CD4-positive, alpha-beta memory T cell (primary cell): ENCODE measurements at regions not wholly inside any gene's neighbourhood (a gene's known extent, or its start where the extent isn't known, plus 50 kb on each side); places are given as distances from the start of the nearest gene placed in this dataset.
"Not testable (repeated sequence)": the region's sequence is repeated elsewhere in the genome, so short reads cannot be mapped to it uniquely, and the experiment has no call there.

Experiments used
- CTCF ChIA-PET: fragments of 350-600 bp; sonication (Branson Sonifier 250); formaldehyde crosslinking; loops from one replicate; lab custom pipeline; 2021; ENCODE audit warnings: inconsistent platforms; ENCODE audit not compliant: partially characterized antibody; lab: Charles Lee
- POLR2A ChIA-PET: fragments of 350-600 bp; sonication (Branson Sonifier 250); formaldehyde crosslinking; loops from one replicate; lab custom pipeline; 2021; ENCODE audit not compliant: partially characterized antibody; lab: Charles Lee
- DNase-seq, 5 donors: peaks; one replicate each; pipeline versions ENCODE4 v3.0.0 to v3.0.0-alpha.2; 2020 to 2022; ENCODE audit warnings: mixed read lengths in 1 of 5
- H3K27ac ChIP-seq: one replicate; pipeline ENCODE4 v1.7.0; 2013; ENCODE audit warnings: low read depth, low read length
- H3K27me3 ChIP-seq: 2 replicates; pipeline ENCODE4 v1.7.0; 2013; ENCODE audit warnings: mild to moderate bottlenecking, low read length, moderate library complexity; ENCODE audit not compliant: insufficient read depth
- H3K36me3 ChIP-seq: 2 replicates; pipeline ENCODE4 v1.7.0; 2013; ENCODE audit warnings: mild to moderate bottlenecking, low read length, moderate library complexity; ENCODE audit not compliant: insufficient read depth
- H3K4me1 ChIP-seq: 2 replicates; pipeline ENCODE4 v1.7.0; 2013; ENCODE audit warnings: mild to moderate bottlenecking, low read length, moderate library complexity; ENCODE audit not compliant: insufficient read depth
- H3K4me3 ChIP-seq, 2 donors: one replicate each; pipeline ENCODE4 v1.7.0; 2013; ENCODE audit warnings: low read length in 2 of 2, mild to moderate bottlenecking in 1 of 2
- H3K9me3 ChIP-seq, 2 donors: one replicate each; pipeline ENCODE4 v1.7.0; 2013; ENCODE audit warnings: low read length in 2 of 2, control low read depth in 1 of 2; ENCODE audit not compliant: control insufficient read depth in 1 of 2
- H3K27ac Mint-ChIP-seq, 7 donors: one replicate each; pipeline ENCODE4 v1.8.0; 2020 to 2021; ENCODE audit warnings: mixed read lengths in 7 of 7, mild to moderate bottlenecking in 6 of 7, inconsistent platforms in 3 of 7, moderate library complexity in 3 of 7
- H3K27me3 Mint-ChIP-seq, 2 donors: one replicate each; pipeline ENCODE4 v1.8.0; 2020 to 2021; ENCODE audit warnings: mixed read lengths in 2 of 2
- H3K36me3 Mint-ChIP-seq, 2 donors: one replicate each; pipeline ENCODE4 v1.8.0; 2020 to 2021; ENCODE audit warnings: mixed read lengths in 2 of 2, inconsistent platforms in 1 of 2, mild to moderate bottlenecking in 1 of 2
- H3K4me1 Mint-ChIP-seq, 4 donors: one replicate each; pipeline ENCODE4 v1.8.0; 2020 to 2021; ENCODE audit warnings: mixed read lengths in 4 of 4, mild to moderate bottlenecking in 1 of 4
- H3K4me3 Mint-ChIP-seq, 8 donors: one replicate each; pipeline ENCODE4 v1.8.0; 2020 to 2021; ENCODE audit warnings: mixed read lengths in 8 of 8, mild to moderate bottlenecking in 7 of 8, moderate library complexity in 6 of 8, inconsistent platforms in 3 of 8
- H3K9me3 Mint-ChIP-seq, 8 donors: one replicate each; pipeline ENCODE4 v1.8.0; 2020 to 2021; ENCODE audit warnings: mixed read lengths in 8 of 8, mild to moderate bottlenecking in 5 of 8, inconsistent platforms in 3 of 8, moderate library complexity in 1 of 8
- intact Hi-C: fragments of 100-400 bp; cut with micrococcal nuclease; formaldehyde crosslinking; loops from one replicate; pipeline ENCODE4 v1.15.1; 2023

DNA sequence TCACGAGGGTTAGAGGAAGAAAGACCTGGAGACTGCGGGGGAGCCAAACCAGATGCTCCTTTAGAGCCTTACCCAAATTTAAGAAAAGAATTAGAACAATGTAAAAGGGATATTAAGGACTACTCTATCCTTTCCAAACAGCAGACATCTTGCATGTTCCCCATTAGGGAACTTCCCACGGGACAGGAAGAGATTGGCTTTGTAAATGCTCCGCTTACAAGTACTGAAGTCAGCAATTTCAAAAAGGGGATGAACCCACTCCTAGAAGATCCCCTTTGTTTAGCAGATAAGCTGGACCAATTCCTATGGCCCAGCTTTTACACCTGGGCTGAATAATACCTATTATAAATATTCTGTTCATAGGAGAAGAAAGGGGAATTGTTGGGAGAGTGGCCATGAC lies 74.2 kb downstream of the APOBEC1 start:
- no peak overlapping the region for H3K4me3 ChIP-seq
- H3K4me1 Mint-ChIP-seq = peaks cover 0 to 6% (median 4%) of the 10 kb centered on the region in 4 donors
- H3K36me3 ChIP-seq = no peaks in the 10 kb centered on the region
- no peak for DNase-seq
- no peaks in the 10 kb centered on the region for H3K27me3 ChIP-seq
- peaks cover 0 to 3% (median 0%) of the 10 kb centered on the region in 8 donors for H3K9me3 Mint-ChIP-seq
- H3K36me3 Mint-ChIP-seq = no peaks in the 10 kb centered on the region
- H3K4me1 ChIP-seq = no peaks in the 10 kb centered on the region
- ChIA-PET POLR2A (no interaction called here), CTCF (interaction anchor here (0.9 to 1.3 kb wide), 2 partner anchors 17 to 25 kb away, joined by 3 read pairs; no protein-coding TSS in a partner anchor)
- no peak overlapping the region for H3K27ac Mint-ChIP-seq
- H3K27me3 Mint-ChIP-seq = peaks cover 9 to 16% of the 10 kb centered on the region in 2 donors
- no peak overlapping the region for H3K4me3 Mint-ChIP-seq
- no peaks in the 10 kb centered on the region for H3K9me3 ChIP-seq
- H3K27ac ChIP-seq = no peak overlapping the region
- intact Hi-C loops = no loop called here

DNA sequence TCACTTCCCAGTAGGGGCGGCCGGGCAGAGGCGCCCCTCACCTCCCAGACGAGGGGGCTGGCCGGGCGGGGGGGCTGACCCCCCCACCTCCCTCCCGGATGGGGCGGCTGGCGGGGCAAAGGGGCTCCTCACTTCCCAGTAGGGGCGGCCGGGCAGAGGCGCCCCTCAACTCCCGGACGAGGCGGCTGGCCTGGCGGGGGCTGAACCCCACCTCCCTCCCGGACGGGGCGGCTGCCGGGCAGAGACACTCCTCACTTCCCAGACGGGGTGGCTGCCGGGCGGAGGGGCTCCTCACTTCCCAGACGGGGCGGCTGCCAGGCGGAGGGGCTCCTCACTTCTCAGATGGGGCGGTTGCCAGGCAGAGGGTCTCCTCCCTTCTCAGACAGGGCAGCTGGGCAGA lies 75.6 kb downstream of the APOBEC1 start:
- DNase-seq, H3K36me3 ChIP-seq, H3K27ac ChIP-seq, CTCF ChIA-PET, H3K9me3 Mint-ChIP-seq, POLR2A ChIA-PET, H3K27me3 ChIP-seq, H3K27ac Mint-ChIP-seq, H3K4me1 ChIP-seq, H3K36me3 Mint-ChIP-seq, H3K9me3 ChIP-seq, H3K4me1 Mint-ChIP-seq, H3K4me3 ChIP-seq, intact Hi-C loops, H3K4me3 Mint-ChIP-seq: not testable (repeated sequence)
- peaks cover 11 to 20% of the 10 kb centered on the region in 2 donors for H3K27me3 Mint-ChIP-seq

DNA sequence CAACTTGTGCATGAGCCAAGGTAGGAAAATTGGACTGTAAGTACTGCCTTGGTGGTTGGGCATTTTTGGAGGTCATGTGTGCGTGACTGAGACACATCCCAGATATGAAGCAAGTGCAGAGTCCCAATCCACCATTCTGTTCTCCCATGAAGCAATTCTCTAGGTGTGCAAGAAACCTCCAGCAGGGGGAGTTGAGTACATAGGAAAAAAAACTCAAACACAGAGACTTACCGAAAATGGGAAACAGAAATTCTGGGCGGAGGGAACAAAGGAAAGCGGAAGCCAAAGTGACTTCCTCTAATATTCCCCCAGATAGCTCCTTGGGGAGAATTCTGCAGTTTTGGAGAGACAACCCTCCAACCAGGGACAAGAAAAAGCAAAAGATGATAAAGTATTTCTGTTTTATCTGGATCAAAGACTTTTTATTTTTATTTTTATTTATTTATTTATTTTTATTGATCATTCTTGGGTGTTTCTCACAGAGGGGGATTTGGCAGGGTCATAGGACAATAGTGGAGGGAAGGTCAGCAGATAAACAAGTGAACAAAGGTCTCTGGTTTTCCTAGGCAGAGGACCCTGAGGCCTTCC lies 76.9 kb downstream of the APOBEC1 start:
- CTCF ChIA-PET = interaction anchor here (1.2 to 3.9 kb wide), 4 partner anchors 50 to 219 kb away, joined by 4 to 36 read pairs (median 7); no protein-coding TSS in a partner anchor
- H3K27me3 ChIP-seq, H3K4me1 Mint-ChIP-seq, H3K36me3 ChIP-seq, H3K9me3 ChIP-seq, POLR2A ChIA-PET, H3K27ac ChIP-seq, H3K36me3 Mint-ChIP-seq, H3K27ac Mint-ChIP-seq, H3K4me3 ChIP-seq, H3K9me3 Mint-ChIP-seq, H3K4me3 Mint-ChIP-seq, H3K4me1 ChIP-seq: not testable (repeated sequence)
- DNase-seq = peak; percentile 41 to 57 (median 45)
- intact Hi-C loops = loop anchor here (1.0 to 2.0 kb wide), 4 partner anchors 49 to 370 kb away; no protein-coding TSS in a partner anchor
- H3K27me3 Mint-ChIP-seq = peaks cover 16 to 26% of the 10 kb centered on the region in 2 donors

DNA sequence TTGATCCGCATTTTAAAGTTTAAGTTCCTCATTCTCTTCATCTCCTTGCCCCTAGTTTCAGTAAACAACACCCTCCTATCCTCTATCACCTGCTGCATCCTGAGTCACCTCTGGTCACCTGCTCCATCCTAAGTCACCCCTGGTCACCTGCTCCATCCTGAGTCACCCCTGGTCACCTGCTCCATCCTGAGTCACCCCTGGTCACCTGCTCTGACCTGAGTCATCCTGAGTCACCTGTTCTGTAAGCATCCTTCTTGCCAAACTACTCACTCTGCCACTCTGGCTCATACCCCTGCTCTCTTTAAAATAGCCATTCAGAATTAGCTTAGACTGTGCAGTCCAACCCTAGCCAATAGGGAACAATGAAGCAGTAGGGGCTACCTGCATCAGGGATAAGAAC lies 80.6 kb upstream of the CD163 start:
- CTCF ChIA-PET = interaction anchor here (1.2 to 1.6 kb wide), 2 partner anchors 53 to 56 kb away, joined by 3 to 5 read pairs; no protein-coding TSS in a partner anchor
- H3K36me3 Mint-ChIP-seq, H3K4me1 Mint-ChIP-seq, intact Hi-C loops, H3K27ac ChIP-seq, H3K36me3 ChIP-seq, H3K9me3 ChIP-seq, H3K4me1 ChIP-seq, H3K4me3 ChIP-seq, H3K27me3 ChIP-seq, POLR2A ChIA-PET, H3K4me3 Mint-ChIP-seq, DNase-seq: not testable (repeated sequence)
- H3K27ac Mint-ChIP-seq = peak overlapping the region in 1 of 7 donors; percentile 40
- peaks cover 18 to 25% of the 10 kb centered on the region in 2 donors for H3K27me3 Mint-ChIP-seq
- H3K9me3 Mint-ChIP-seq = peaks cover 0 to 10% (median 6%) of the 10 kb centered on the region in 8 donors

DNA sequence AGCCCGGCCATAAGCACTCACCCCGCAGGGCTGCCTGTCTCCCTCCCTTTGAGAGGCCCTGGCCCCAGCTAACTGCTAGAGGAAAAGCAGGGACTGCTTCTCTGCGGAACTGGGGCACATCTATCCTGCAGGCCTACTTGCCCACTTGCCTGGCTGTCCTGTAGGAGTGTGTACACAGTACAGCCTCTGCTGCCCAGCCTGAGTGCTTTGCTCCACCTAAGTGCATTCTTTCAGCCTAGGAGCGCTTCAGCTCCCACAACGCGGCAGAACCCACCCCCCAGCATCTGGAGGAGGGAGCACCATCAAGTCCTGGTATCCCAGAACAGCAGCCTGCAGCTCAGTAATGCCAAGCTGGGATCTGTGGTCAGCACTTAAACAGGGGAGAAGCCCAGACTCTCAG lies 79.9 kb upstream of the CD163 start:
- Histone ChIP-seq H3K4me1 (no peaks in the 10 kb centered on the region), H3K27ac (no peak overlapping the region), H3K27me3 (no peaks in the 10 kb centered on the region), H3K9me3 (peaks cover 0 to 3% of the 10 kb centered on the region in 2 donors), H3K4me3 (no peak overlapping the region), H3K36me3 (no peaks in the 10 kb centered on the region)
- Mint-ChIP-seq H3K27ac (no peak overlapping the region), H3K4me1 (peaks cover 0 to 1% (median 0%) of the 10 kb centered on the region in 4 donors), H3K4me3 (no peak overlapping the region), H3K9me3 (peaks cover 0 to 13% (median 12%) of the 10 kb centered on the region in 8 donors), H3K27me3 (peaks cover 18 to 23% of the 10 kb centered on the region in 2 donors), H3K36me3 (no peaks in the 10 kb centered on the region)
- no peak for DNase-seq
- intact Hi-C loops = no loop called here
- CTCF ChIA-PET = interaction anchor here (1.2 to 1.6 kb wide), 2 partner anchors 54 to 56 kb away, joined by 3 to 5 read pairs; no protein-coding TSS in a partner anchor
- POLR2A ChIA-PET = no interaction called here

DNA sequence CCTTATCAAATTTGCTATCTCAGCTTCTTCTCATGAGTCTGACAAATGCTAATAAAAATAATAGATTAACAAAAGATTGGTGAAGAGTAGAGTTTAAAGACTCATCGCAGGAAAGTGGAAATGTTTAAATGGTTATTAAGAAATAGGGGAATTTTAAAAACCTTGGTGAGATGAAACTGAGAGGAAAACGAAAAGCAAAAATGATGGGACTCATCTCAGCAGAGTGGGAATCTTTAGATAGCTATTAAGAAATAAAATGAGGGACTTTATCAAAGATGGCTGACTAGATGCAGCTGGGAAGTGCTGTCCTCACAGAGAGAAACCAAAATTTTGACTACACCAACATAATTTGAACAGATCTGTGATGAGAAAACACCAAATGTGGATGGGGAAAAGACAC lies 79.2 kb upstream of the CD163 start:
- Mint-ChIP-seq H3K27ac (no peak overlapping the region), H3K4me1 (no peaks in the 10 kb centered on the region), H3K4me3 (no peak overlapping the region), H3K36me3 (no peaks in the 10 kb centered on the region), H3K27me3 (peaks cover 18 to 21% of the 10 kb centered on the region in 2 donors), H3K9me3 (peaks cover 0 to 13% (median 12%) of the 10 kb centered on the region in 8 donors)
- ChIA-PET POLR2A (no interaction called here), CTCF (interaction anchor here (1.3 to 1.6 kb wide), 2 partner anchors 55 to 57 kb away, joined by 4 to 5 read pairs; no protein-coding TSS in a partner anchor)
- H3K9me3 ChIP-seq = peaks cover 0 to 3% of the 10 kb centered on the region in 2 donors
- no peak for DNase-seq
- H3K27ac ChIP-seq = no peak overlapping the region
- H3K36me3 ChIP-seq = no peaks in the 10 kb centered on the region
- H3K4me3 ChIP-seq = no peak overlapping the region
- H3K27me3 ChIP-seq = no peaks in the 10 kb centered on the region
- intact Hi-C loops = no loop called here
- no peaks in the 10 kb centered on the region for H3K4me1 ChIP-seq

DNA sequence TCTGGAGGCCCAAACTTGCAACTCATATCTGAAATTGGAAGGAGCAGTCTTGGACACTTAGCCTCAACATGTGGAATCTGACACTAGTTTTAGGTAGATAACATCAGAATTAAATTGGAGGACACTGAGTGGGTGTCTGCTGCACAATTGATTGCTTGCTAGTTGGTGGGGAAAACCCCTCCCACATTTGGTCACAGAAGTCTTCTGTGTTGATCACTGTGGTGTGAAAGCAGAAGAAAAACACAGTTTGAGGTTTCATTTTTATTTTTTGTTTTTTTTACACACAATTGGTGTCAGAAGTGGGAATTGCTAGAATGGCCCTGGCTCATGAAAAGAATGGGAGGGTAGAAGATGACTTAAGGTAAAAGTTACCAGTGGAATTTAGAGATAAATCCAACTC lies 78.0 kb upstream of the CD163 start:
- peaks cover 0 to 13% (median 13%) of the 10 kb centered on the region in 8 donors for H3K9me3 Mint-ChIP-seq
- ChIA-PET POLR2A (no interaction called here), CTCF (interaction anchor here (0.6 to 1.3 kb wide), 2 partner anchors 58 to 226 kb away, joined by 4 read pairs; no protein-coding TSS in a partner anchor)
- Histone ChIP-seq H3K27ac (no peak overlapping the region), H3K4me1 (no peaks in the 10 kb centered on the region), H3K4me3 (no peak overlapping the region), H3K36me3 (no peaks in the 10 kb centered on the region), H3K27me3 (no peaks in the 10 kb centered on the region), H3K9me3 (peaks cover 0 to 3% of the 10 kb centered on the region in 2 donors)
- H3K27ac Mint-ChIP-seq = no peak overlapping the region
- H3K4me1 Mint-ChIP-seq = no peaks in the 10 kb centered on the region
- no peaks in the 10 kb centered on the region for H3K36me3 Mint-ChIP-seq
- intact Hi-C loops = no loop called here
- no peak for DNase-seq
- peaks cover 18 to 20% of the 10 kb centered on the region in 2 donors for H3K27me3 Mint-ChIP-seq
- H3K4me3 Mint-ChIP-seq = no peak overlapping the region
